IMR-90 (cell line): ENCODE measurements at regions not wholly inside any gene's neighbourhood (a gene's known extent, or its start where the extent isn't known, plus 50 kb on each side); places are given as distances from the start of the nearest gene placed in this dataset.

ENCODE experiments used
- ATAC-seq: fragments of 200-7000 bp; cut with Tn5 transposase; 2 replicates; pipeline ENCODE4 v1.9.1; 2020; ENCODE audit warnings: low read depth, mild to moderate bottlenecking, moderate library complexity
- BruUV-seq: library from RNA; stranded (reverse); fragments of 400-500 nt; replicated peaks from 2 replicates; lab custom pipeline; 2021; lab: Mats Ljungman, UMichigan
- CTCF ChIA-PET: fragments of 300-600 bp; formaldehyde crosslinking; extraction: SDS; loops from one replicate; lab custom pipeline; 2021; ENCODE audit warnings: antibody characterized with exemption; lab: Yijun Ruan, JAX
- POLR2A ChIA-PET: fragments of 300-600 bp; sonication (Branson Sonifier 250); formaldehyde crosslinking; loops from one replicate; lab custom pipeline; 2022; ENCODE audit warnings: antibody characterized with exemption; ENCODE audit not compliant: unreplicated experiment; lab: Charles Lee
- DNase-seq: peaks from one replicate; pipeline ENCODE4 v3.0.0; 2013
- H2AFZ ChIP-seq: replicated peaks from 2 replicates; pipeline ENCODE3; 2013; ENCODE audit warnings: low read length, mild to moderate bottlenecking; ENCODE audit not compliant: poor library complexity
- H2AK5ac ChIP-seq: 2 replicates; pipeline ENCODE4 v1.6.1; 2013; ENCODE audit warnings: low read depth, low read length, inconsistent platforms
- H2AK9ac ChIP-seq: replicated peaks from 2 replicates; pipeline ENCODE3; 2013; ENCODE audit warnings: mild to moderate bottlenecking, low read depth, low read length, moderate library complexity; ENCODE audit not compliant: poor library complexity
- H2BK120ac ChIP-seq: 2 replicates; pipeline ENCODE4 v1.6.1; 2013; ENCODE audit warnings: low read depth, low read length, inconsistent platforms
- H2BK15ac ChIP-seq: 3 replicates; pipeline ENCODE4 v1.6.1; 2013; ENCODE audit warnings: low read depth, low read length, inconsistent platforms
- H2BK20ac ChIP-seq: 2 replicates; pipeline ENCODE4 v1.6.1; 2013; ENCODE audit warnings: low read depth, mild to moderate bottlenecking, inconsistent platforms, low read length, moderate library complexity
- H2BK5ac ChIP-seq: 2 replicates; pipeline ENCODE4 v1.6.1; 2013; ENCODE audit warnings: mild to moderate bottlenecking, low read depth, low read length, inconsistent platforms; ENCODE audit not compliant: poor library complexity, severe bottlenecking
- H3K14ac ChIP-seq: replicated peaks from 2 replicates; pipeline ENCODE4 v1.6.1; 2013; ENCODE audit warnings: low read depth, low read length, inconsistent platforms
- H3K18ac ChIP-seq: 2 replicates; pipeline ENCODE4 v1.6.1; 2013; ENCODE audit warnings: low read depth, low read length, control low read depth
- H3K23ac ChIP-seq: 2 replicates; pipeline ENCODE4 v1.6.1; 2013; ENCODE audit warnings: low read depth, low read length, inconsistent platforms
- H3K27ac ChIP-seq: 2 replicates; pipeline ENCODE4 v1.5.1; 2013; ENCODE audit warnings: mild to moderate bottlenecking, control low read depth, low read length; ENCODE audit not compliant: insufficient read depth
- H3K27me3 ChIP-seq: 2 replicates; pipeline ENCODE4 v1.6.1; 2013; ENCODE audit warnings: low read length; ENCODE audit not compliant: control insufficient read depth, insufficient read depth
- H3K36me3 ChIP-seq: 2 replicates; pipeline ENCODE4 v1.6.1; 2013; ENCODE audit warnings: low read length, mixed read lengths; ENCODE audit not compliant: control insufficient read depth, insufficient read depth
- H3K4ac ChIP-seq: 2 replicates; pipeline ENCODE4 v1.6.1; 2013; ENCODE audit warnings: low read depth, low read length, inconsistent platforms
- H3K4me1 ChIP-seq: 2 replicates; pipeline ENCODE4 v1.6.1; 2013; ENCODE audit warnings: low read length, mixed read lengths; ENCODE audit not compliant: control insufficient read depth, insufficient read depth
- H3K4me2 ChIP-seq: 2 replicates; pipeline ENCODE4 v1.6.1; 2013; ENCODE audit warnings: low read depth, mild to moderate bottlenecking, control low read depth, low read length, moderate library complexity
- H3K4me3 ChIP-seq: 2 replicates; pipeline ENCODE4 v1.5.1; 2013; ENCODE audit warnings: low read depth, mild to moderate bottlenecking, control low read depth, low read length, moderate library complexity; ENCODE audit not compliant: insufficient read depth
- H3K56ac ChIP-seq: 2 replicates; pipeline ENCODE4 v1.6.1; 2013; ENCODE audit warnings: low read length, inconsistent platforms; ENCODE audit not compliant: insufficient read depth; ENCODE audit errors: extremely low read depth
- H3K79me1 ChIP-seq, 2 experiments: 2 replicates each; pipeline ENCODE4 v1.6.1; 2013; ENCODE audit warnings: low read length in 2 of 2, inconsistent platforms in 1 of 2, low read depth in 1 of 2
- H3K9ac ChIP-seq: 2 replicates; pipeline ENCODE4 v1.6.1; 2013; ENCODE audit warnings: low read depth, low read length, control low read depth
- H3K9me1 ChIP-seq: 2 replicates; pipeline ENCODE4 v1.6.1; 2013; ENCODE audit warnings: low read length, inconsistent platforms; ENCODE audit not compliant: insufficient read depth
- H3K9me3 ChIP-seq: 2 replicates; pipeline ENCODE4 v1.6.1; 2013; ENCODE audit warnings: low read length; ENCODE audit not compliant: control insufficient read depth, insufficient read depth
- H4K20me1 ChIP-seq: 2 replicates; pipeline ENCODE4 v1.6.1; 2013; ENCODE audit warnings: low read length, inconsistent platforms; ENCODE audit not compliant: insufficient read depth
- H4K5ac ChIP-seq: 2 replicates; pipeline ENCODE4 v1.6.1; 2013; ENCODE audit warnings: mild to moderate bottlenecking, low read depth, low read length, control low read depth
- H4K8ac ChIP-seq, 2 experiments: 2 replicates each; pipeline ENCODE4 v1.6.1; 2013; ENCODE audit warnings: low read depth in 2 of 2, low read length in 2 of 2, control low read depth in 1 of 2, inconsistent platforms in 1 of 2
- H4K91ac ChIP-seq: 2 replicates; pipeline ENCODE4 v1.6.1; 2013; ENCODE audit warnings: low read depth, low read length, inconsistent platforms; ENCODE audit not compliant: insufficient read depth
- BHLHE40 ChIP-seq: fragments of 150-350 bp; IDR thresholded peaks from 2 replicates; pipeline ENCODE4 v1.6.1; 2016; ENCODE audit warnings: mild to moderate bottlenecking, low read depth, low read length
- CEBPB ChIP-seq: IDR thresholded peaks from 2 replicates; pipeline ENCODE4 v1.6.1; 2012; ENCODE audit warnings: low read depth, low read length, improper control_type of control experiment
- CHD1 ChIP-seq: IDR thresholded peaks from 2 replicates; pipeline ENCODE4 v1.6.1; 2012; ENCODE audit warnings: low read depth, low read length, improper control_type of control experiment
- FOS ChIP-seq: fragments of 150-350 bp; IDR thresholded peaks from 2 replicates; pipeline ENCODE4 v1.6.1; 2016; ENCODE audit warnings: low read depth, low read length
- MAFK ChIP-seq: IDR thresholded peaks from 2 replicates; pipeline ENCODE4 v1.6.1; 2012; ENCODE audit warnings: low read depth, low read length, improper control_type of control experiment
- MXI1 ChIP-seq: IDR thresholded peaks from 2 replicates; pipeline ENCODE4 v1.6.1; 2012; ENCODE audit warnings: low read depth, mild to moderate bottlenecking, low read length, moderate library complexity, borderline replicate concordance
- NFE2L2 ChIP-seq: fragments of 150-350 bp; IDR thresholded peaks from 2 replicates; pipeline ENCODE4 v1.6.1; 2016; ENCODE audit warnings: low read depth, mild to moderate bottlenecking, low read length
- POLR2A ChIP-seq: IDR thresholded peaks from 2 replicates; pipeline ENCODE4 v1.6.1; 2012; ENCODE audit warnings: mild to moderate bottlenecking, low read depth, low read length
- RFX5 ChIP-seq: IDR thresholded peaks from 2 replicates; pipeline ENCODE4 v1.8.0; 2012; ENCODE audit warnings: low read depth, mild to moderate bottlenecking, low read length, moderate library complexity
- SMC3 ChIP-seq: fragments of 150-350 bp; IDR thresholded peaks from 2 replicates; pipeline ENCODE4 v1.6.1; 2016; ENCODE audit warnings: low read depth, mild to moderate bottlenecking, antibody characterized with exemption, low read length, moderate library complexity
- WGBS, 2 experiments: methylation state at CpG; one replicate each; pipeline versions ENCODE4 v1.1.5 to v1.1.7; 2013; ENCODE audit warnings: missing lambda C conversion rate in 2 of 2; ENCODE audit not compliant: insufficient read length in 1 of 2; ENCODE audit errors: extremely low coverage in 2 of 2; 5-methylcytosine and 5-hydroxymethylcytosine counted together
- dilution Hi-C: fragments of 300-500 bp; cut with HindIII; formaldehyde crosslinking; loops from one replicate; pipeline ENCODE4 v1.14.3; 2018; ENCODE audit warnings: low sequenced_read_pairs; ENCODE audit not compliant: unreplicated experiment
- in situ Hi-C: fragments of 300-500 bp; cut with MboI; formaldehyde crosslinking; loops from 3 replicates; pipeline ENCODE4 v1.14.3; 2019; ENCODE audit warnings: low sequenced_read_pairs, inconsistent platforms, mixed read lengths
- intact Hi-C: fragments of 100-400 bp; cut with micrococcal nuclease; formaldehyde crosslinking; loops from 2 replicates; pipeline ENCODE4 v1.10.0; 2022
- TF ChIP-seq, protein P1 (sequence below): fragments of 150-350 bp; IDR thresholded peaks from 2 replicates; pipeline ENCODE4 v1.6.1; 2016; ENCODE audit warnings: low read depth, mild to moderate bottlenecking, low read length, moderate library complexity, borderline replicate concordance
- TF ChIP-seq, protein P2 (sequence below): fragments of 150-350 bp; IDR thresholded peaks from 2 replicates; pipeline ENCODE4 v1.6.1; 2017; ENCODE audit warnings: mild to moderate bottlenecking, antibody characterized with exemption, low read length, low read depth

DNA sequence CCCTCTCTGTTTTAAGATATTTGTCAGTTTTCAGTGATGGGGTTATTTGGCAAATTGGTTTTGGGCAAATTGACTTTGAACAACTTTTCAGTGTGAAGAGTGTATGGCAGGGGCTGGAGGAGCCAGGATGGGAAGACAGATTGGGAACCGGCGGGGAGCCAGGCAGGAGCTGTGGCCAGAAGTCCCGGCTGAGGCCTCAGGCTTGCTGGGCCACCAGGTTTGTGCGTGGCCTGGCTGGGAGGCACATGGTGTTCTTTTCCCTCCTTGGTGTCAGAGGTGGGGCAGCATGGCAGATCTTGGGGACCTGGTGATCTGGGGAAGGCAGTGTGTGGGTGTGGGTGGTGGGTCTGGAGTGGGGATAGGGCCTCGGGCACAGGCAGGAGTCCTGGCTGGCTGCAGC is 61.1 kb downstream of the SLC25A47 start:
- H3K4me3 ChIP-seq, result no peak overlapping the region
- H4K20me1 ChIP-seq, result peaks cover 14% of the 10 kb centered on the region
- no peak overlapping the region for H3K4ac ChIP-seq
- no peak overlapping the region for H4K5ac ChIP-seq
- no peak overlapping the region for H2AFZ ChIP-seq
- intact Hi-C loops (loop anchor here (2.0 to 10.0 kb wide), 3 partner anchors 33 to 851 kb away; no protein-coding TSS in a partner anchor), dilution Hi-C loops (no loop called here), in situ Hi-C loops (loop anchor here (10.0 kb wide), 2 partner anchors 461 to 1241 kb away; no protein-coding TSS in a partner anchor)
- DNase-seq (no peak), ATAC-seq (no peak)
- H3K14ac ChIP-seq, result no peak overlapping the region
- H3K79me1 ChIP-seq, result peaks cover 14 to 47% of the 10 kb centered on the region in 2 experiments
- H3K9ac ChIP-seq, result no peak overlapping the region
- no peak overlapping the region for H2AK9ac ChIP-seq
- ChIA-PET CTCF (interaction anchor here (0.8 to 3.7 kb wide), 9 partner anchors 9 to 458 kb away, joined by 3 to 26 read pairs (median 4); a partner anchor contains a TSS), POLR2A (no interaction called here)
- H3K36me3 ChIP-seq, result peaks cover 12% of the 10 kb centered on the region; the same call in 1 of the 2 replicates
- no peak overlapping the region for H2BK20ac ChIP-seq
- H4K91ac ChIP-seq, result no peak overlapping the region
- H4K8ac ChIP-seq, result no peak overlapping the region
- peaks cover 26% of the 10 kb centered on the region for H3K4me1 ChIP-seq
- H3K23ac ChIP-seq, result no peak overlapping the region
- H3K27ac ChIP-seq, result no peak overlapping the region
- no peak overlapping the region for H2BK15ac ChIP-seq
- WGBS, 2 experiments, result 80% methylated on average over 2 of the region's 5 CpGs; no CpG with 5 or more reads in 1 of the 2 experiments
- no peak overlapping the region for H2BK5ac ChIP-seq
- no peak overlapping the region for H3K56ac ChIP-seq
- no peaks in the 10 kb centered on the region for H3K9me3 ChIP-seq
- H3K9me1 ChIP-seq, result peaks cover 6% of the 10 kb centered on the region; the same call in 1 of the 2 replicates
- no peak overlapping the region for H3K4me2 ChIP-seq
- no peak overlapping the region for H3K18ac ChIP-seq
- no TSS peak for BruUV-seq
- no peak overlapping the region for H2AK5ac ChIP-seq
- TF ChIP-seq, protein P1, sequence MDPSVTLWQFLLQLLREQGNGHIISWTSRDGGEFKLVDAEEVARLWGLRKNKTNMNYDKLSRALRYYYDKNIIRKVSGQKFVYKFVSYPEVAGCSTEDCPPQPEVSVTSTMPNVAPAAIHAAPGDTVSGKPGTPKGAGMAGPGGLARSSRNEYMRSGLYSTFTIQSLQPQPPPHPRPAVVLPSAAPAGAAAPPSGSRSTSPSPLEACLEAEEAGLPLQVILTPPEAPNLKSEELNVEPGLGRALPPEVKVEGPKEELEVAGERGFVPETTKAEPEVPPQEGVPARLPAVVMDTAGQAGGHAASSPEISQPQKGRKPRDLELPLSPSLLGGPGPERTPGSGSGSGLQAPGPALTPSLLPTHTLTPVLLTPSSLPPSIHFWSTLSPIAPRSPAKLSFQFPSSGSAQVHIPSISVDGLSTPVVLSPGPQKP, result no peak
- no peak for TF ChIP-seq MXI1
- TF ChIP-seq CEBPB, result no peak
- TF ChIP-seq, protein P2, sequence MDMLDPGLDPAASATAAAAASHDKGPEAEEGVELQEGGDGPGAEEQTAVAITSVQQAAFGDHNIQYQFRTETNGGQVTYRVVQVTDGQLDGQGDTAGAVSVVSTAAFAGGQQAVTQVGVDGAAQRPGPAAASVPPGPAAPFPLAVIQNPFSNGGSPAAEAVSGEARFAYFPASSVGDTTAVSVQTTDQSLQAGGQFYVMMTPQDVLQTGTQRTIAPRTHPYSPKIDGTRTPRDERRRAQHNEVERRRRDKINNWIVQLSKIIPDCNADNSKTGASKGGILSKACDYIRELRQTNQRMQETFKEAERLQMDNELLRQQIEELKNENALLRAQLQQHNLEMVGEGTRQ, result no peak
- TF ChIP-seq FOS, result no peak
- no peak for TF ChIP-seq RFX5
- no peak for TF ChIP-seq POLR2A
- TF ChIP-seq SMC3, result no peak
- TF ChIP-seq CHD1, result no peak
- TF ChIP-seq NFE2L2, result no peak
- no peak for TF ChIP-seq BHLHE40
- no peak for TF ChIP-seq MAFK
- H2BK120ac ChIP-seq, result no peak overlapping the region
- no peaks in the 10 kb centered on the region for H3K27me3 ChIP-seq
